ENCODE measurements at regions not wholly inside any gene's neighbourhood (a gene's known extent, or its start where the extent isn't known, plus 50 kb on each side); places are given as distances from the start of the nearest gene placed in this dataset.

GRCh38 chr5:136656811-136657210, 291.5 kb upstream of the TRPC7 start:
- TF ChIP-seq RCOR1 (IDR thresholded peaks at IDR 0.05; ENCODE audit: low read length): no peak
- TF ChIP-seq GABPA (IDR thresholded peaks at IDR 0.05; ENCODE audit: low read depth): no peak
- TF ChIP-seq CTCF (IDR thresholded peaks at IDR 0.05): no peak
- no peak for TF ChIP-seq YY1 (IDR thresholded peaks at IDR 0.05; ENCODE audit: low read depth)
- no peak for TF ChIP-seq TAF1 (IDR thresholded peaks at IDR 0.05; ENCODE audit: borderline replicate concordance, low read depth, low read length)

Data from SK-N-SH (cell line).